ENCODE measurements at regions not wholly inside any gene's neighbourhood (a gene's known extent, or its start where the extent isn't known, plus 50 kb on each side); places are given as distances from the start of the nearest gene placed in this dataset.

DNA sequence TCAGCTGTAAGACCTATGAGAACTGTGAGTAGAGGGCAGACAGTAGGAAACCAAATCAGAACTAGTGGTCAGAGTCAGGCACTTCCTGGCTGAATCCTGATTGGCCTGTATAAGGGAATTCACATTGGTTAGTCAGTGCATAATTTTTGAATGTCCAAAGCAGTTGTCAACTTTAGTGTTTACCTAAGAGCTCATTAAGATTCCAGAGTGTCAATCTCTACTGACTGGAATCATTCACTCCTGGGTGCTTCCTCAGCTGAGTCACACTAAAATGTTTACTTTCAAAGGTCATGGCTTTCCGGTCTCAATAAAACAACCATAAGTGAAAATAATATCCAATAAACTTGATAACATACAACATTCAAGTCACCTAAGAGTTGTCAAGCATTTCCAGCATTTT is 306.1 kb downstream of the C11orf87 start:
- TF ChIP-seq POLR2A (IDR thresholded peaks at IDR 0.05; ENCODE audit: low read depth, low read length) (no peak), PAX5 (IDR thresholded peaks at IDR 0.05; ENCODE audit: insufficient read depth, low read length, severe bottlenecking) (no peak), POLR2AphosphoS5 (IDR thresholded peaks at IDR 0.05; ENCODE audit: low read depth, low read length) (no peak)
